Activated gamma-delta T cell treated with Interleukin-2 at 50 U/mL for 16 hours (primary cell): ENCODE measurements at regions not wholly inside any gene's neighbourhood (a gene's known extent, or its start where the extent isn't known, plus 50 kb on each side); places are given as distances from the start of the nearest gene placed in this dataset.
"Not testable (repeated sequence)": the region's sequence is repeated elsewhere in the genome, so short reads cannot be mapped to it uniquely, and the experiment has no call there.

ENCODE experiments used
- DNase-seq: peaks from one replicate; pipeline ENCODE4 v3.0.0-alpha.2; 2020

DNA sequence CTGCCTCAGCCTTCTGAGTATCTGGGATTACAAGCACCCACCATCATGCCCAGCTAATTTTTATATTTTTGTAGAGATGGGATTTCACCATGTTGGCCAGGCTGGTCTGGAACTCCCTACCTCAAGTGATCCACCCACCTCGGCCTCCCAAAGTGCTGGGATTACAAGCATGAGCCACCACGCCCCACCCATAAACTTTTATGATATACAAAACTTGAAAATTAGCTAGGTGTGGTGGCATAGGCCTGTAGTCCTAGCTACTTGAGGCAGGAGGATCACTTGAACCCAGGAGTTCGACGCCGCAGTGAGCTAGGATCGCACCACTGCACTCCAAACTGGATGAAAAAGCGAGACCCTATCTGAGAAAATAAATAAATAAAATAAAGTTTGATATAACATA is 149.5 kb upstream of the ATF7IP start:
- not testable (repeated sequence) for DNase-seq

DNA sequence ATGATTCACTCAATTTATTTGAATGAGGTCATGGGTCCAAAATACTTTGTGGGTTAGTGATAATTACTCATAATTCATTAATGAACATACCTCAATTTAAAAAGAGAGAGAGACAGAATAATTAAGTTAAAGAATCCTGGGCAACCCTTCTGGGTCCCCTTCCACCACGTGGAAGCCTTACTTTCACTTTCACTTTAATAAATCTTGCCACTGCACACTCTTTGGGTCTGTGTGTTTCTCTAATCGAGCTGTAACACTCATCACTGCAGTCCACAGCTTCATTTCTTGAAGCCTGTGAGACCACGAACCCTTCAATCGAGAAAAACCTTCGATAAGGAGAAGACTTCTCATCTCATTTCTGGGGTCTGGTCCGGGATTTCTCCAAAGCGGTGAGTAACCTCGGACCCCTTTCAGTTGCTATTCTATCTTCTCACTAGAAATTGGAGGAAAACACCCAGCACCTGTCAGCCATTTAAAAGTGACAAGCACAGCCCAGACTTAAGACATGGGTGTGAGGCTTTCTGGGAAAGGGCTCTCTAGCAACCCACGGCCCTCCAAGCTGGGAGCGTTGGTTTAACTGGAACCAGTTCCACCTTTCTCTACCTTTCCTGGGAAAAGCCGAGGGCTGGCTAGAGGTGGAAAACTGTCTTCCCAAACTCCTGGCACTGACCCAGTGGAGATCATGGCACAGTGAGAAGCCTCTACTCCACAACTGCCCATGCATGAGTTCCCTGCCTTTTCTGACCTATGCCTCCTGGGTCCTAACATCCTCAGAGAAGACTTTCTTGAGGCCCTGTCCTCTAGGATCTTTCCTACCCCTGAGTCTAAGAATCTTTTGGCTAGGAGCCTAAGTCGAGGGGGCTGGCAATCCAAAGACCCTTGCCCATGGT is 148.8 kb upstream of the ATF7IP start:
- DNase-seq, result no peak

DNA sequence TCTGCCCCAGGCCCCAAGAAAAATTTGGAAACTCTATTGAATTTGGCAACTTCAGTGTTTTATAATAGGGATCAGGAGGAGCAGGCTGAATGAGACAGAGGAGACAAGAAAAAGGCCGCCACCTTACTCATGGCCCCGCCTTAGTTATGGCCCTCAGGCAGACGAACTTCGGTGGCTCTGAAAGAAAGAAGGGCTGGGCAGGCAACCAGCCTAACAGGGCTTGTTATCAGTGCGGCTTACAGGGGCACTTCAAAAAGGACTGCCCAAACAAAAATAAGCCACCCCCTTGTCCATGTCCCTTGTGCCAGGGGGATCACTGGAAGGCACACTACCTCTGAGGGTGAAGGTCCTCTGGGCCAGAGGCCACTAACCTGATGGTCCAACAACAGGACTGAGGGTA is 146.3 kb upstream of the ATF7IP start:
- DNase-seq, result no peak

DNA sequence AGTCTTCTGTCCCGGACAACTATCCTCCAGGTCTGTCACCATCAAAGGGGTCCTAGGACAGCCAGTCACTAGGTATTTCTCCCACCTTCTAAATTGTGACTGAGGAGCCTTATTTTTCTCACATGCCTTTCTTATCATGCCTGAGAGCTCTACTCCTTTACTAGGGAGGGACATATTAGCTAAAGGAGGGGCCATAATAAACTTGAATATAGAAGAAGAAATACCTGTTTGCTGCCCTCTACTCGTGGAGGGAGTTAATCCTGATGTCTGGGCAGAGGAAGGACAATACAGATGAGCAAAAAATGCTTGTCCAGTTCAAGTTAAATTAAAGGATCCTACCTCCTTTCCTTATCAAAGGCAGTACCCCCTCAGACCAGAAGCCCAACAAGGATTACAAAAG is 145.8 kb upstream of the ATF7IP start:
- not testable (repeated sequence) for DNase-seq

DNA sequence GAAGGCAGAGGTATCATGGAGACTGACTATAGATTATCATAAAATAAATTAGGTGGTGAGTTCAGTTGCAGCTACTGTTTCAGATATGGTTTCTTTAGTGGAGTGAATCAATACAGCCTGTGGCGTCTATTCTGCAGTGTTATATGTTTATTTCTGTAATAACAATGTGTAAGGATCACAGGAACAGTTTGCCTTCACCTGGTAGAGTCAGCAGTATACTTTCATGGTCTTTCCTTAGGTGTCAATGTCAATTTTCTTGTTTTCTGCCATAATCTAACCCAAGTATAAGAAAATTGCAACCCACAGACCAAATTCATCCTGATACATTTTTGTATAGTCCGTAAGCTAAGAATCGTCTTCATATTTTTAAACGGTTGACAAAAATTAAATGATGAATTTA is 140.4 kb upstream of the ATF7IP start:
- no peak for DNase-seq

DNA sequence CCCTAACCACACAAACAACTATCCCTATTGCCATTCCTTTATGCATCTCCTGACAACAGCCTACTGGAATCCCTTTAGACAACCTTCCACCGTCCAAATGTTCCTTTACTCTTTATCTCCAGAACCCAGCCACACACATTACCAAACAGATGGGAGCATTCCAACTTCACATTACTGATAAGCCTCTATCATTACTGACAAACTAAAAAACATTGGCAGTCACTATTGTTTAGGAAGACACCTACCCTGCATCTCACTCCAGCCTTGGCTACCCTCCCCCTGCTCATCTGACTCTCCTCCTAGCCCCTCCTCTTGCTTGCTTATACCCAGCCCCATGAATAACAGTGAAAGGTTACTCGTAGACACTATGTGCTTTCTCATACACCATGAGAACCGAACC is 130.3 kb upstream of the ATF7IP start:
- not testable (repeated sequence) for DNase-seq

DNA sequence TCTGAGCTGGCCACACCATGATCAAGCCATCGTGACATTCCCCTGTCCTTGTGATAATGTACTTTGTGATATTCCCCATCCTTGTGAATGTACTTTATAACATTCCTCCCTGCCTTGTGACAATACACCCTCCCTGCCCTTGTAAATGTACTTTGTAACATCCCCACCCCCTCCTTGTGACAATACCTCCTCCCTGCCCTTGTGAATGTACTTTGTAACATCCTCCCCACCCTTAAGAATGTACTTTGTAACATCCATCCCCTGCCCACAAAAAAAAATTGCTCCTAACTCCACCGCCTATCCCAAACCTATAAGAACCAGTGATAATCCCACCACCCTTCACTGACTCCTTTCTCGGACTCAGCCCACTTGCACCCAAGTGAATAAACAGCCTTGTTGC is 128.8 kb upstream of the ATF7IP start:
- not testable (repeated sequence) for DNase-seq

DNA sequence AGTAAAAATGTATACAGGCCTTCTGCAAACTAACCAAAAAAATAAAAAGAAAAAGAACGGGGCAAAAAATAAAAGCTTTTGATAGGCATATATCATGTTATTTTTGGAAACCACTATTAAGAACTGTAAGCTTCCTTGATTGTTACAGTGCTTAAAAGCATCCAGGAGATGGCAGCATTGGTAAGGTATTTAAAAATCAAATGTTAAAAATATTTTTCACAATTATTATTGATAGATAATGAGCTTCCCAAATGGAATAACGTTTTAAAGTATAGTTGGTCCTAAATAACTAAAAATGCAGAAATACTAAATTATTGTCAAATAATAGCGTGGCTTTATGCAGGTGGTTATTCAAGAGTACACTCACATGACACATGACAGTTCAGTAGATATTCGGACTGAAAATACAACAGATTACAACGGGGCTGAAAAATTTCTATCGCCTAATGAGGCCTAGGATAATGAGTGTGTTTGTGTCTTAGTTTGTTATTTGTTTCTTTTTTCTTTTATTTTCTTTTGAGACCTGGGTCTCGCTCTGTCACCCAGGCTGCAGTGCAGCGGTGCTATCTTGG is 127.2 kb upstream of the ATF7IP start:
- no peak for DNase-seq

DNA sequence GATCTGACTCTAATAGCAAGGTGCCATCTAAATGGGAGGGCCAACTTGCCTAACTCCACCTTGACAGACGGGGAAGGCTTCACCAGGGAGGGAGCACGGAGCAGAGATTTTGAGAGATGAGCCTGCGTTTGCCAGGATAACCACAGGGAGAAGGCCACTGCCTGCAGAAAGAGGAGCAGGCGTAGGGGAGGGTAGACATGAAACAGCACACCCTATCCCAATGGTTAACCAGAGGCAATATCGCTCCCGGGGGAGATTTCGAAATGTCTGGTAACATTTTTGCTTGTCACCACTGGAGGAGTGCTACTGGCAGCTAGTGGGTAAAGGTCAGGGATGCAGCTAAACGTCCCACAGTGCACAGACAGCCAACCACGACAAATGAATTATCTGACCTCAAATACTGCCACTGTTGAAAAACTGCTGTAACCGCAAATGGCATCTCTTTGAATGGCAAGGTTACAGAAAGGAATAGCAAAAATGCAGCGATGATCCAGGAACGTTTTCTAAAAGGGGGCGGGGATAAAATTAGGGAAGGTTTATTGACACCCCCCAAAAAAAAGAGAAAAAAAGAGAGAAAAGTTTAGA is 126.0 kb upstream of the ATF7IP start:
- DNase-seq, result peak; percentile 10

DNA sequence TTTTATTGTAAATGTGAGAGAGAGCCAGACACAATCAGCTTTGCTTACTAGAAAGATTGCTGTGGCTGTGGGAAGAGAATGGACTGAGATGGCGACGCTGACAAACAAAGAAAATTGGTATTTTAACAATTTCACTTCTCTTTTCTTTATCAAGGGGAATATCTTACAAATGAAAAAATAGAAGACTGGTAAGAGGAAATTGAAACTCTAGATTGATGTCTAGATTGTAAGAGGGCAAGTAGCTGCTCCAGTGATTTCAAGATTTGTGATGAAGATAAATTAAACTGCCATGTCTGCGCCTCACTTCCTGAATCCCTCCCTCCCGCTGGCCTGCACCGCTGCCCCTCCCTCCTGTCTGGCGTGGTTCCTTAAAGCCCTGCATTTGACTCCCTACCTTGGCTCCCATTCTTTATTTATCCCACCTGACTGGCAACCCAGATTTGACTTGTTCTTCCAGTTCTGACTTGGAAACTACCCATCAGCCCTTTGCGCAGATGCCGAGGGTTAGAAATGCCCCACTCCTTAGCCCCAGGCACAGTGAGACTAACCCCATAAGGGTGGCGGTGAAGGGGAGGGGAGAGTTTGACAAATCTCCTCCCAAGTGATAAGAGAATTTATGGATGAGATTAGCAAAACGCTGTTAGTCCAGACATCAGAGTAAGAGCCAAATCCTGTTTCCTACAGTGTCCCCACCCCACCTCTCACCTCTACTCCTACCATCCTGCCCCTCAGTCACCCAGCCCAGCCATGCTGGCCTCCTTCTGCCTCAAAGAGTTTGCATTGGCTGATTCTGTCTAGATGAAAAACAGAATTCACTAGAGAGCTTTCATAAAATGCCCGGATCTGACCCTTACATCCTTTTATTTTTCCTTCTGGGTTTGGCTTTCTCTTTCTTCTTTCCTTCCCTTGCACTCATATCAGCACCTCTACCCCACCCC is 125.3 kb upstream of the ATF7IP start:
- no peak for DNase-seq

DNA sequence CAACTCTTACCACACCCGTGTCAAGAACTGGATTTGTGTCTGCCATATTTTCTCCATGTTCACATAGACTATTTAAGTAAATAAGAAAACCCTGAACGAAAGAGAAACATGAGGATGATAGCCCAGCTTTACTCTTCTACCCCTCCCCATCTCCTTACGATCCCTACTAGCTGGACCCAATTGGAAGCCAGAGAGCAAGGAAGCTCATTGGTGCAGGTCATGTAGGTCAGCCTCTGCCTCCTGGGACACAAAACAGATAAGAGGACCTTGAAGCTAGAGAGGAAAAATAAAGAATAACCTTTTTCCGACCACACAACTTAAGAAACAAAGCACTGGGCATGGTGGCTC is 124.6 kb upstream of the ATF7IP start:
- DNase-seq, result no peak

DNA sequence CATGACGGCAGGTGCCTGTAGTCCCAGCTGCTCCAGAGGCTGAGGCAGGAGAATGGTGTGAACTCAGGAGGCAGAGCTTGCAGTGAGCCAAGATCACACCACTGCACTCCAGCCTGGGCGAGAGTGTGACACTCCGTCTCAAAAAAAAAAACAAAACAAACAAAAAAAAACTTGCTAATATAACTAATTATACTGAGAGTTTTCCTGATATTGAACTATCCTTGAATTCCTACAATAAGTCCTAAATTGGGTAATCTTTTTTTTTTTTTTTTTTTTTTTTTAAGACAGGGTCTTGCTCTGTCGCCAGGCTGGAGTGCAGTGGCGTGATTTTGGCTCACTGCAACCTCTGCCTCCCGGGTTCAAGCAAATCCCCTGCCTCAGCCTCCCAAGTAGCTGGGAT is 122.7 kb upstream of the ATF7IP start:
- DNase-seq, result not testable (repeated sequence)

DNA sequence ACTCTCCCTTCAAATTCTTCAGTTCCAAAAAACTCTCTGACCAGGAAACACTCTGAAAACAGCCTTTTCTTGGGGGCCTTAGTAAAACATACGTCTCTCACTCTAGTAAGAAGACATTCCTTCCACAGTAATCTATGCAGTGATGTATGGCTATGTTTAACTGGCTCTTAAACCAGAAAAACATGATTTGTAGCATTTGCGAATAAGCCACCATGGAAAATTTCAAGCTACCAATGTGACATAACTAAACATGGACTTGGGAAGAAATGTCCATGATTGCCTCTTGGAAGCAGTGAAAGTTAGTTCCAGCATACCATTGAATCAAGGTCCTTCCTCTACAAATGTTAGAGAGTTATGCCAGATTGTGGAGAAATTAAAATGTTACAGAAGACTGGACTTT is 121.5 kb upstream of the ATF7IP start:
- DNase-seq, result no peak

DNA sequence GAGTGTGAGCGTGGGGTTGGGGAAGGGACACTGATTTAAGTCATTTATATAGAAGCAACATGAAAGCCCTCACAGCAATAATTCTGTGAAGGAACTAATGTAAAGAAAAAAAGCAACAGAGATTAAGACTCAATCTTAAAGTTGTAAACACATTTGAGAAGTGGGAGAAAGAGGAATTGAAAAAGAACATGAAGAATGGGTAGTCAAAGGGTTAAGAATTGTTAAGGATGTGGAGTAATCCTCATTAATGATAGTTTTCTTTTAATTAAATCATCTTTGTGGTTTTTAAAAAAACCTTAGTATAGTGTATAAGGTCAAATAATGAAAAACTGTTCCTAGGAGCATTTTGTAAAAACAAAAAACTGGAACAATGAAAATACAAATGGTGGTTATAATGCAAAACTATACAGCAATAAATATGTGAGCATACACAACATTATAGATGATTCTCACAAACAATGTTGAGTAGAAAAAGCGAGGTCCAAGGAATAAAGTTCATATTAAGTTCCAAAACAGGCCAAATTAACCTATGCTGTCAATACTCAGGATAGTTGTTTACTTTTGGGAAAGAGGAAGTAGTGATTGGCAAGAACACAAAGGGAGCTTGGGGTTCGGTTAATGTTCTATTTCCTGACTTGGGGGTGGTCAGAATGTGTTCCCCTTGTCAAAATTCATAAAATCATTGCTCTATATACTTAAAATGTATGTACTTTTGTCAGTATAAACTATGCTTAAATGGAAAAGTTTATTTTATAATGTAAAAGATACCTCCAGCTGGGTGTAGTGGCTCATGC is 120.4 kb upstream of the ATF7IP start:
- no peak for DNase-seq

DNA sequence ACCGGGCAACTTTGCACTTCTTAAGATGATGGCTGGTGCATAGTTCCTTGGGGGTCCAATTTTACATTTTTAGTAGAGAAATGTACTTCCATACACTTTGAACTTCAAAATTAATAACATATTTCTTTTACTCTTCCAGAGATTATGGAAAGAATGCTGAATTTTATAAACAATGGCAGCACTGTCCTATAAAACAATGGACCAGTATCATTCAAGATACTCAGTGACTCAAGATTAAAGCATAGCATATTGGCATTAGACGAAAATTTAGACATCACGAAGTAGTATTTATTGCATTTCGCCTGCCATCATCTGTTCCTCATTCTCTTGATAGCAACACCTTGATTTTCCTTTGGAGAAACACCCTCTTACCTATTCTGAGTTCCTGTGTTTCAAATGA is 118.3 kb upstream of the ATF7IP start:
- no peak for DNase-seq

DNA sequence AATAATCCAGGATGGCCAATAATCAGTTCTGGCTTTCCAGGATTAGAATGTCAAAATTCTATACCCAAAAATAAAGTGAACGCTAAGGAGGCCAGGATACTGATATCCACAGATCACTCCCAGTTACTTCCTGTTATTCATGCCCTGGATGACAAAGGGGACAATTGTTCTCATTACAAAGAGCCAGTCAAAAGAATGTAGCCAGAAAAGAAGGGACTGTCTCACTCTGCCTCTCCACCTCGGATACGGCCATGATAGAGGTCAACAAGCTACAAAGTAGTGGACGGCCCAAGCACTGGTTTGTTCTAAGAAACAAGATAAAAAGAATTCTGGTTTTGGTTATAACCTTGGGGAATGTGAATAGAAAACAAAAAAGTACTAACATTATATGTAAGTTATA is 116.1 kb upstream of the ATF7IP start:
- DNase-seq, result no peak

DNA sequence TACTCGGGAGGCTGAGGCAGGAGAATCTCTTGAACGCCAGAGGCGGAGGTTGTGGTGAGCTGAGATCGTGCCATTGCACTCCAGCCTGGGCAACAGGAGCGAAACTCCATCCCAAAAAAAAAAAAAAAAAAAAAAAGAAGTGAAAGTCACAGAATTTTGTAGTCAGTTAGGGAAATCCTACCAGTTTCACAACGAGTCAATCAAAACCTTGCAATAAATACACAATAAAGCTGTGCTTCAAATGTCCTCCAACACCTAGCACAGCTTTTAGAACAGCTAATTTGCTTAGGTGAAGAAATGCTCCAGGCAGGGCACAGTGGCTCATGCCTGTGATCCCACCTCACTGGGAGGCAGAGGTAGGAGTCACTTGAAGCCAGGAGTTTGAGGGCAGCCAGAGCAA is 112.8 kb upstream of the ATF7IP start:
- DNase-seq, result no peak

DNA sequence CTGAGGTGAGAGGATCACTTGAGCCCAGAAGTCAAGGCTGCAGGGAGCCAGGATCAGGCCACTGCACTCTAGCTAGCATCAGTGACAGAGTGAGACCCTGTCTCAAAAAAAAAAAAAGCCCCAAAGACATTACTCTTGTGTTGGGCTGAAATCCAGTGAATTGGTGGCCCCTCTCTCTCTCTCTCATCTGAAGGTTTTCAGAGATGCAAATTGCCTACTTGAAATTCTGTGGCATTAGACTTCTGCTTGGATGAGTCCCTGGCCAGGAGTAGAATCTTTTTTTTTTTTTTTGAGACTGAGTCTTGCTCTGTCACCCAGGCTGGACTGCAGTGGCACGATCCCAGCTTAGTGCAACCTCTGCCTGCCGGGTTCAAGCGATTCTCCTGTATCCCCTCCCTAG is 112.0 kb upstream of the ATF7IP start:
- DNase-seq, result no peak

DNA sequence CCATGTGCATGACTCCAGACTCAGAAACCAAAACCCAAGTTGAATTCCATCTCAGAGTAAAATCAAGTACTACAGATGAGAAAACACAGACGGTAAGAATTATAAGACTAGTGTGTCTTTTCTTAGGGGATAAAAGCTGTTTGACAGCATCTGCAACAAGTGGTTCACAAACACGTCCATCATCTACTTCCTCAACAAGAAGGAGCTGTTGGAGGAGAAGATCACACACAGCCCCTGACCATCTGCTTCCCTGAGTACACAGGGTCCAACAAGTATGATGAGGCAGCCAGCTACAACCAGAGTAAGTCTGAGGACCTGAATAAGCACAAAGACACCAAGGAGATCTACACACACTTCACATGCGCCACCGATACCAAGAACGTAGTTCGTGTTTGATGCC is 110.7 kb upstream of the ATF7IP start:
- no peak for DNase-seq

DNA sequence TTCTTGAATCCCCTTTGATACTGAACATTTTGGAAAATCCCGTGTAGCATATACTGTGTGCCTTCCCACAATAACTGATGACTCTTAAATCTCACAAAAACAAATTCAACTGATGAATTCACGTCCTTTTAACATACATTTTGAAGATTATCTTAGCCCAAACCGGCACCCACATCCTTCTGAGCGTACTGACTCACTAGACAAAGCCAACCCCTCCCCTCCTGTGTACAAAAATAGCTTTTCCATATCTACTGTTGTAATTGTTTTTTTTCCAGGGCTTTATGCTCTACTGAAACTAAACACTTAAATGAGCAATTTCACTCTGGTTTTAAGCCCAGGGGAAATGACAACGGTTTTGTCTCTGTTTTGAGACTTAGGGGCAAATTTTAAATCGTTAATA is 109.4 kb upstream of the ATF7IP start:
- peak; percentile 50 for DNase-seq

DNA sequence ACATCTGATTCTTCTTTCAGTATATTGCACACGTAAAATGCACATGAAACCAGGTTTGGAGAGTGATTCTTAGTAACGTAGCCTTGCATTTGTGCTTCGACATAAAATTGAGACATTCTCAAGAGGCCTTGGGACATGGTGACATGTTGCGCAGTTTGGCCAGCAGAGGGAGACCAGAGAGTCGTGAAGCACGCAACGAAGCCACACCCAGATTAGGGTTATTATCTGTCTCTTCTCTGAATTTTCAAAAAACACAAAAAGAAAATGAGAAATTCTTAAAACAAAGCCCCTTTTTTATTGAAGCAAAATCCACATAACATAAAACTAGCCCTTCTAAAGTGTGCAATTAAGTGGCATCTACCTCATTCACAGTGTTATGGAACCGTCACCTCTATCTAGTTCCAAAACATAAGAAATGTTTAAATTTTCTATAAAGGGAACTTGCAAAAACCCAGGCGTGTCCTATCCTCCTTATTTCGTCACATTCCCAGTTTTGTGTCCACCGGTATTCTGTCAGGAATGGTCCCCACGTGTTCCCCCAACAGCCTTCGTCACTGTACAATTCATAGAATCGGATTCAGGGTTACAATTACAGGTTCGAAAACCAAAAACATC is 108.8 kb upstream of the ATF7IP start:
- peak; percentile 74 for DNase-seq

DNA sequence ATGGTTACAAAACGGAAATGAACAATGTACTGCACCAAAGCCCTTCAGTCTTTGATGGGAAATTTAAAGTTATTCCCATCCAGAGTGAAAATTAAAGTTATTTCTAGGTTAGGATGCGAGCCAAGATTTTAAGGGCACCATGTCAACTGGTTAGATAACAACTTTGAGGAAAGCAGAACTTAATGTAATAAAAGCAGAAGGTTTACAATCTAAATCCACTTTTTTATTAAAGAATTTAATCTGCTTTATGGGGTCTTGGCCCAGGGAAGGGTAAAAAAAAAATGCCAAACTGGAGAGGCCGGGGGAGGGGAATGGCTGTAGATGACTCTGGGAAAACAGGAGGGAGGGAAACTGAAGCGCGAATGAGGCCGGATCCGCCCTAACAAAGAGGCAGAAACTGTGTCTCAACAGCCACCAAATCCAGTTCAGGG is 108.2 kb upstream of the ATF7IP start:
- DNase-seq, result no peak
